Liver (tissue), 3 donors: ENCODE measurements at regions not wholly inside any gene's neighbourhood (a gene's known extent, or its start where the extent isn't known, plus 50 kb on each side); places are given as distances from the start of the nearest gene placed in this dataset.

Experiments used
- ATF3 ChIP-seq: IDR thresholded peaks from 2 replicates; pipeline ENCODE4 v1.6.1; 2016; ENCODE audit warnings: antibody characterized with exemption
- CTCF ChIP-seq: fragments of 150-350 bp; IDR thresholded peaks from 2 replicates; pipeline ENCODE4 v1.5.1; 2017; ENCODE audit warnings: improper control_type of control experiment, low read depth, low read length; ENCODE audit not compliant: missing input control
- EGR1 ChIP-seq, 2 donors: IDR thresholded peaks; 2 replicates each; pipeline ENCODE4 v1.6.1; 2016 to 2018; ENCODE audit warnings: antibody characterized with exemption in 2 of 2, low read depth in 2 of 2
- FOXA1 ChIP-seq: IDR thresholded peaks from 2 replicates; pipeline ENCODE4 v1.6.1; 2016; ENCODE audit warnings: antibody characterized with exemption
- GABPA ChIP-seq, 2 donors: IDR thresholded peaks in 1 of 2; conservative IDR thresholded peaks in 1 of 2; 2 replicates each; pipeline ENCODE4 v1.6.1; 2016; ENCODE audit warnings: antibody characterized with exemption in 2 of 2, mild to moderate bottlenecking in 1 of 2, moderate library complexity in 1 of 2
- JUND ChIP-seq, 2 donors: IDR thresholded peaks; 2 replicates each; pipeline ENCODE4 v1.6.1; 2016; ENCODE audit warnings: antibody characterized with exemption in 2 of 2
- MAX ChIP-seq: IDR thresholded peaks from 2 replicates; pipeline ENCODE4 v1.6.1; 2016; ENCODE audit warnings: antibody characterized with exemption
- RAD21 ChIP-seq, 2 donors: IDR thresholded peaks; 2 replicates each; pipeline ENCODE4 v1.6.1; 2016; ENCODE audit warnings: antibody characterized with exemption in 2 of 2, mild to moderate bottlenecking in 2 of 2
- TAF1 ChIP-seq: conservative IDR thresholded peaks from 2 replicates; pipeline ENCODE4 v1.6.1; 2016; ENCODE audit warnings: antibody characterized with exemption, mild to moderate bottlenecking
- TF ChIP-seq, protein P1 (sequence below): IDR thresholded peaks from 2 replicates; pipeline ENCODE4 v1.6.1; 2016; ENCODE audit warnings: antibody characterized with exemption, mild to moderate bottlenecking
- donor health status: healthy.
- donor health status: healthy.

DNA sequence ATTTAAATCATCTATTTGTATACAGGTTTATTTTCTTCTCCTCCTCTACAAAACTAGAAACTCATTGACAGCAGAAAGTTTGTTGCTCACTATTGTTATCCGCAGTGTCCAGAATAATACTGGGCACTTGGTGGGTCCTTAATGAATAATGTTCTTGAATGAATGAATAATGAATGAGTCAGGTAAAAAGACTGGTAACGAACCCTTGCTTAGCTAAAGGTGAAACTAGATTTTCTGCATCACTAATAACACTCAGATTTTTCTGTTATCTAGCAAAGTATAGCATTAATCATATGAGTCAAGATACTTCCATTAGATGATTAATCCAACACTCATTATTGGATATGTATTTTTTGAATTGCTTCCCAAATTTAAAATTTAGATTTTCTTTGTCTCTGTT lies 953.2 kb downstream of the SORCS3 start:
- TF ChIP-seq CTCF = no peak
- no peak for TF ChIP-seq EGR1 (IDR thresholded peaks at IDR 0.05; ENCODE audit: low read depth in 2 of 2)
- TF ChIP-seq, protein P1, sequence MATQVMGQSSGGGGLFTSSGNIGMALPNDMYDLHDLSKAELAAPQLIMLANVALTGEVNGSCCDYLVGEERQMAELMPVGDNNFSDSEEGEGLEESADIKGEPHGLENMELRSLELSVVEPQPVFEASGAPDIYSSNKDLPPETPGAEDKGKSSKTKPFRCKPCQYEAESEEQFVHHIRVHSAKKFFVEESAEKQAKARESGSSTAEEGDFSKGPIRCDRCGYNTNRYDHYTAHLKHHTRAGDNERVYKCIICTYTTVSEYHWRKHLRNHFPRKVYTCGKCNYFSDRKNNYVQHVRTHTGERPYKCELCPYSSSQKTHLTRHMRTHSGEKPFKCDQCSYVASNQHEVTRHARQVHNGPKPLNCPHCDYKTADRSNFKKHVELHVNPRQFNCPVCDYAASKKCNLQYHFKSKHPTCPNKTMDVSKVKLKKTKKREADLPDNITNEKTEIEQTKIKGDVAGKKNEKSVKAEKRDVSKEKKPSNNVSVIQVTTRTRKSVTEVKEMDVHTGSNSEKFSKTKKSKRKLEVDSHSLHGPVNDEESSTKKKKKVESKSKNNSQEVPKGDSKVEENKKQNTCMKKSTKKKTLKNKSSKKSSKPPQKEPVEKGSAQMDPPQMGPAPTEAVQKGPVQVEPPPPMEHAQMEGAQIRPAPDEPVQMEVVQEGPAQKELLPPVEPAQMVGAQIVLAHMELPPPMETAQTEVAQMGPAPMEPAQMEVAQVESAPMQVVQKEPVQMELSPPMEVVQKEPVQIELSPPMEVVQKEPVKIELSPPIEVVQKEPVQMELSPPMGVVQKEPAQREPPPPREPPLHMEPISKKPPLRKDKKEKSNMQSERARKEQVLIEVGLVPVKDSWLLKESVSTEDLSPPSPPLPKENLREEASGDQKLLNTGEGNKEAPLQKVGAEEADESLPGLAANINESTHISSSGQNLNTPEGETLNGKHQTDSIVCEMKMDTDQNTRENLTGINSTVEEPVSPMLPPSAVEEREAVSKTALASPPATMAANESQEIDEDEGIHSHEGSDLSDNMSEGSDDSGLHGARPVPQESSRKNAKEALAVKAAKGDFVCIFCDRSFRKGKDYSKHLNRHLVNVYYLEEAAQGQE = no peak
- TF ChIP-seq GABPA (IDR thresholded peaks at IDR 0.05 in 1 of 2, conservative IDR thresholded peaks at IDR 0.05 in 1 of 2) = no peak
- no peak for TF ChIP-seq FOXA1
- TF ChIP-seq JUND (IDR thresholded peaks at IDR 0.05) = no peak
- no peak for TF ChIP-seq ATF3
- no peak for TF ChIP-seq RAD21 (IDR thresholded peaks at IDR 0.05)
- no peak for TF ChIP-seq TAF1
- no peak for TF ChIP-seq MAX
